GM12878 (cell line): ENCODE measurements at regions not wholly inside any gene's neighbourhood (a gene's known extent, or its start where the extent isn't known, plus 50 kb on each side); places are given as distances from the start of the nearest gene placed in this dataset.

Experiments used
- CREB1 ChIP-seq: IDR thresholded peaks from 2 replicates; pipeline ENCODE4 v1.6.1; 2012; ENCODE audit warnings: low read depth, mild to moderate bottlenecking, inconsistent platforms
- EZH2 ChIP-seq: IDR thresholded peaks from 2 replicates; pipeline ENCODE4 v1.6.1; 2012; ENCODE audit warnings: low read depth, mild to moderate bottlenecking, control low read depth, inconsistent platforms, low read length, borderline replicate concordance; ENCODE audit not compliant: control insufficient read depth
- HDGF ChIP-seq: fragments of 450-650 bp; IDR thresholded peaks from 2 replicates; pipeline ENCODE4 v1.6.1; 2016; ENCODE audit warnings: antibody characterized with exemption
- POLR2AphosphoS5 ChIP-seq: IDR thresholded peaks from 2 replicates; pipeline ENCODE4 v1.6.1; 2011; ENCODE audit warnings: mild to moderate bottlenecking, low read length, inconsistent platforms
- RAD21 ChIP-seq: IDR thresholded peaks from 2 replicates; pipeline ENCODE4 v1.6.1; 2011; ENCODE audit warnings: mild to moderate bottlenecking, low read depth, low read length, moderate library complexity; ENCODE audit not compliant: insufficient read depth
- RCOR1 ChIP-seq: conservative IDR thresholded peaks from 2 replicates; pipeline ENCODE4 v1.6.1; 2012; ENCODE audit warnings: low read depth, low read length, improper control_type of control experiment
- SP1 ChIP-seq: IDR thresholded peaks from one replicate; pipeline ENCODE4 v1.6.1; 2011; ENCODE audit warnings: low read depth, low read length
- YBX1 ChIP-seq: fragments of 450-650 bp; IDR thresholded peaks from 2 replicates; pipeline ENCODE4 v1.6.1; 2016; ENCODE audit warnings: antibody characterized with exemption

- TF ChIP-seq HDGF (no peak), YBX1 (no peak), CREB1 (no peak), RCOR1 (no peak), RAD21 (no peak), POLR2AphosphoS5 (no peak), SP1 (no peak), EZH2 (no peak)
These were observed 49.9 kb upstream of the LDLRAD3 start for GRCh38 chr11:35893796-35894475.
